GM18498 (cell line): ENCODE measurements at regions not wholly inside any gene's neighbourhood (a gene's known extent, or its start where the extent isn't known, plus 50 kb on each side); places are given as distances from the start of the nearest gene placed in this dataset.
"Not testable (repeated sequence)": the region's sequence is repeated elsewhere in the genome, so short reads cannot be mapped to it uniquely, and the experiment has no call there.

Source experiments
- ATAC-seq: cut with Tn5 transposase; IDR thresholded peaks from one replicate; pipeline ENCODE4 v1.9.1; 2021; ENCODE audit warnings: mild to moderate bottlenecking, moderate library complexity; ENCODE audit not compliant: unreplicated experiment

GRCh38 chr3:18988614-18989229 is 159.6 kb upstream of the KCNH8 start:
- no peak for ATAC-seq

GRCh38 chr3:18987862-18988447 is 160.4 kb upstream of the KCNH8 start:
- ATAC-seq: no peak

GRCh38 chr3:18987070-18987469 is 161.2 kb upstream of the KCNH8 start:
- no peak for ATAC-seq

- ATAC-seq: no peak
Observed at GRCh38 chr3:18982920-18983319, 165.4 kb upstream of the KCNH8 start.

GRCh38 chr3:18976102-18976501 is 172.2 kb upstream of the KCNH8 start:
- not testable (repeated sequence) for ATAC-seq

- no peak for ATAC-seq
Observed at GRCh38 chr3:18968120-18968519, 180.2 kb upstream of the KCNH8 start.

GRCh38 chr3:18965781-18966180 is 182.5 kb upstream of the KCNH8 start:
- ATAC-seq: no peak

- no peak for ATAC-seq
Observed at GRCh38 chr3:18964640-18965039, 183.7 kb upstream of the KCNH8 start.

GRCh38 chr3:18951333-18951732 is 197.0 kb upstream of the KCNH8 start:
- no peak for ATAC-seq

GRCh38 chr3:18946524-18946923 is 201.8 kb upstream of the KCNH8 start:
- no peak for ATAC-seq

- ATAC-seq: no peak
Observed at GRCh38 chr3:18937574-18937973, 210.7 kb upstream of the KCNH8 start.

GRCh38 chr3:18919158-18919557 is 229.2 kb upstream of the KCNH8 start:
- no peak for ATAC-seq

- ATAC-seq: no peak
Observed at GRCh38 chr3:18917923-18918322, 230.4 kb upstream of the KCNH8 start.

GRCh38 chr3:18902081-18902793 is 246.1 kb upstream of the KCNH8 start:
- ATAC-seq: no peak

GRCh38 chr3:18901571-18901970 is 246.7 kb upstream of the KCNH8 start:
- ATAC-seq: no peak

- ATAC-seq: peak; percentile 96
Observed at GRCh38 chr3:18900994-18901393, 247.3 kb upstream of the KCNH8 start.

GRCh38 chr3:18898911-18899310 is 249.4 kb upstream of the KCNH8 start:
- no peak for ATAC-seq

GRCh38 chr3:18892756-18893155 is 255.6 kb upstream of the KCNH8 start:
- ATAC-seq: no peak

GRCh38 chr3:18892047-18892446 is 256.3 kb upstream of the KCNH8 start:
- no peak for ATAC-seq

- no peak for ATAC-seq
Observed at GRCh38 chr3:18891641-18892040, 256.7 kb upstream of the KCNH8 start.

- ATAC-seq: no peak
Observed at GRCh38 chr3:18890449-18890848, 257.9 kb upstream of the KCNH8 start.

- no peak for ATAC-seq
Observed at GRCh38 chr3:18888819-18889218, 259.5 kb upstream of the KCNH8 start.
